Mesenchymal stem cell (in vitro differentiated cells and primary cell): ENCODE measurements at regions not wholly inside any gene's neighbourhood (a gene's known extent, or its start where the extent isn't known, plus 50 kb on each side); places are given as distances from the start of the nearest gene placed in this dataset.
A peak's percentile ranks its signal among the peaks of the same experiment; 100 is the strongest.

Source experiments
- DNase-seq: peaks from one replicate; pipeline ENCODE4 v3.0.0-alpha.2; 2013
- H2AFZ ChIP-seq: one replicate; pipeline ENCODE4 v1.6.1; 2013; ENCODE audit warnings: low read depth, mild to moderate bottlenecking, control low read depth, inconsistent platforms, low read length, moderate library complexity
- H2AK5ac ChIP-seq: 2 replicates; pipeline ENCODE4 v1.6.1; 2013; ENCODE audit warnings: low read length, moderate library complexity, mild to moderate bottlenecking, inconsistent platforms; ENCODE audit not compliant: severe bottlenecking
- H2BK120ac ChIP-seq: one replicate; pipeline ENCODE4 v1.6.1; 2013; ENCODE audit warnings: low read depth, mild to moderate bottlenecking, inconsistent platforms, low read length, moderate library complexity
- H2BK12ac ChIP-seq, 2 experiments: one replicate each; pipeline ENCODE4 v1.6.1; 2013; ENCODE audit warnings: inconsistent platforms in 2 of 2, low read length in 2 of 2, mild to moderate bottlenecking in 2 of 2, moderate library complexity in 2 of 2, control low read depth in 1 of 2
- H2BK15ac ChIP-seq: one replicate; pipeline ENCODE4 v1.6.1; 2013; ENCODE audit warnings: mild to moderate bottlenecking, low read depth, inconsistent platforms; ENCODE audit not compliant: poor library complexity, severe bottlenecking
- H2BK5ac ChIP-seq: 2 replicates; pipeline ENCODE4 v1.6.1; 2013; ENCODE audit warnings: low read depth, mild to moderate bottlenecking, low read length, control low read depth, inconsistent platforms; ENCODE audit not compliant: poor library complexity, severe bottlenecking
- H3K14ac ChIP-seq, 2 experiments: one replicate each; pipeline ENCODE4 v1.6.1; 2013; ENCODE audit warnings: inconsistent platforms in 2 of 2, low read length in 2 of 2, control low read depth in 1 of 2, mild to moderate bottlenecking in 1 of 2, moderate library complexity in 1 of 2
- H3K18ac ChIP-seq, 2 experiments: one replicate each; pipeline ENCODE4 v1.6.1; 2013; ENCODE audit warnings: inconsistent platforms in 2 of 2, low read length in 2 of 2, control low read depth in 1 of 2, low read depth in 1 of 2, mild to moderate bottlenecking in 1 of 2
- H3K23ac ChIP-seq, 2 experiments: one replicate each; pipeline ENCODE4 v1.6.1; 2013; ENCODE audit warnings: inconsistent platforms in 2 of 2, low read length in 2 of 2, mild to moderate bottlenecking in 2 of 2, moderate library complexity in 2 of 2, control low read depth in 1 of 2
- H3K27ac ChIP-seq: 2 replicates; pipeline ENCODE4 v1.5.1; 2013; ENCODE audit warnings: mild to moderate bottlenecking, moderate library complexity, low read length, control low read depth, inconsistent platforms; ENCODE audit not compliant: poor library complexity, severe bottlenecking
- H3K27me3 ChIP-seq, 2 experiments: 2 replicates each; pipeline versions ENCODE4 v1.6.1 to v1.7.0; 2013; ENCODE audit warnings: low read length in 2 of 2, mild to moderate bottlenecking in 2 of 2, moderate library complexity in 2 of 2, control low read depth in 1 of 2, inconsistent platforms in 1 of 2; ENCODE audit not compliant: control insufficient read depth in 1 of 2, insufficient read depth in 1 of 2
- H3K36me3 ChIP-seq, 2 experiments: 2 replicates each; pipeline versions ENCODE4 v1.6.1 to v1.7.0; 2013; ENCODE audit warnings: low read length in 2 of 2, control low read depth in 1 of 2, inconsistent platforms in 1 of 2, low read depth in 1 of 2, mild to moderate bottlenecking in 1 of 2; ENCODE audit not compliant: insufficient read depth in 2 of 2, control insufficient read depth in 1 of 2
- H3K4ac ChIP-seq, 2 experiments: one replicate each; pipeline ENCODE4 v1.6.1; 2013; ENCODE audit warnings: inconsistent platforms in 2 of 2, low read length in 2 of 2, mild to moderate bottlenecking in 2 of 2, moderate library complexity in 2 of 2, control low read depth in 1 of 2, low read depth in 1 of 2
- H3K4me1 ChIP-seq: 2 replicates; pipeline ENCODE4 v1.6.1; 2013; ENCODE audit warnings: low read depth, low read length, control low read depth; ENCODE audit not compliant: control insufficient read depth, insufficient read depth
- H3K4me2 ChIP-seq: 2 replicates; pipeline ENCODE4 v1.6.1; 2013; ENCODE audit warnings: low read length, mild to moderate bottlenecking, inconsistent platforms; ENCODE audit not compliant: poor library complexity, severe bottlenecking
- H3K4me3 ChIP-seq, 2 experiments: 2 replicates each; pipeline versions ENCODE4 v1.5.1 to v1.7.0; 2013; ENCODE audit warnings: low read length in 2 of 2, mild to moderate bottlenecking in 2 of 2, control low read depth in 1 of 2, low read depth in 1 of 2; ENCODE audit not compliant: insufficient read depth in 1 of 2
- H3K79me1 ChIP-seq: replicated peaks from 2 replicates; pipeline ENCODE4 v1.6.1; 2013; ENCODE audit warnings: mild to moderate bottlenecking, control low read depth, low read length, inconsistent platforms; ENCODE audit not compliant: poor library complexity, severe bottlenecking
- H3K9ac ChIP-seq: 2 replicates; pipeline ENCODE4 v1.7.0; 2013; ENCODE audit warnings: mild to moderate bottlenecking, low read length, moderate library complexity
- H3K9me3 ChIP-seq: 2 replicates; pipeline ENCODE4 v1.7.0; 2013; ENCODE audit warnings: mild to moderate bottlenecking, low read length; ENCODE audit not compliant: control insufficient read depth
- H4K8ac ChIP-seq: one replicate; pipeline ENCODE4 v1.6.1; 2013; ENCODE audit warnings: inconsistent platforms, mild to moderate bottlenecking, low read length, moderate library complexity
- H4K91ac ChIP-seq: one replicate; pipeline ENCODE4 v1.6.1; 2013; ENCODE audit warnings: mild to moderate bottlenecking, low read length, inconsistent platforms
- WGBS: methylation state at CpG from one replicate; pipeline ENCODE4 v1.1.7; 2013; ENCODE audit warnings: mixed read lengths; 5-methylcytosine and 5-hydroxymethylcytosine counted together

GRCh38 chr15:70171256-70171886, 73.7 kb upstream of the TLE3 start:
- H3K79me1 ChIP-seq: no peaks in the 10 kb centered on the region
- H3K4me2 ChIP-seq: no peak overlapping the region
- H3K4me3 ChIP-seq: no peak overlapping the region
- no peak overlapping the region for H2BK15ac ChIP-seq
- peaks cover 39 to 48% of the 10 kb centered on the region in 2 experiments for H3K27me3 ChIP-seq
- no peaks in the 10 kb centered on the region for H3K36me3 ChIP-seq
- H3K27ac ChIP-seq: no peak overlapping the region
- no peak overlapping the region for H3K9ac ChIP-seq
- DNase-seq: no peak
- no peak overlapping the region for H4K8ac ChIP-seq
- no peak overlapping the region for H2AK5ac ChIP-seq
- no peak overlapping the region for H3K23ac ChIP-seq
- no peak overlapping the region for H3K18ac ChIP-seq
- no peak overlapping the region for H2AFZ ChIP-seq
- no peaks in the 10 kb centered on the region for H3K4me1 ChIP-seq
- H2BK5ac ChIP-seq: no peak overlapping the region
- H4K91ac ChIP-seq: no peak overlapping the region
- no peaks in the 10 kb centered on the region for H3K9me3 ChIP-seq
- no peak overlapping the region for H3K4ac ChIP-seq
- no peak overlapping the region for H2BK120ac ChIP-seq
- no peak overlapping the region for H2BK12ac ChIP-seq
- 37% methylated on average over 9 of the region's 10 CpGs for whole genome bisulfite sequencing
- H3K14ac ChIP-seq: no peak overlapping the region

- Histone ChIP-seq H3K9me3 (no peaks in the 10 kb centered on the region), H4K8ac (peak overlapping the region; percentile 69), H3K4me2 (no peak overlapping the region), H3K4me1 (peaks cover 8% of the 10 kb centered on the region), H2BK15ac (peak overlapping the region; percentile 57), H3K27me3 (peaks cover 39 to 48% of the 10 kb centered on the region in 2 experiments), H2AK5ac (no peak overlapping the region), H3K27ac (no peak overlapping the region), H3K18ac (peak overlapping the region in 1 of 2 experiments; percentile 6), H3K36me3 (no peaks in the 10 kb centered on the region), H3K23ac (no peak overlapping the region), H3K9ac (no peak overlapping the region), H2BK12ac (peak overlapping the region in 1 of 2 experiments; percentile 4), H2BK120ac (no peak overlapping the region), H2BK5ac (no peak overlapping the region), H2AFZ (no peak overlapping the region), H4K91ac (peak overlapping the region; percentile 9), H3K79me1 (no peaks in the 10 kb centered on the region), H3K4me3 (no peak overlapping the region), H3K14ac (peak overlapping the region in 1 of 2 experiments; percentile 66), H3K4ac (peak overlapping the region in 1 of 2 experiments; percentile 21)
- WGBS: 21% methylated on average over 10 of the region's 10 CpGs
- DNase-seq: peak; percentile 59
Measured at GRCh38 chr15:70170096-70170699, 72.5 kb upstream of the TLE3 start.

GRCh38 chr15:70169147-70169546, 71.4 kb upstream of the TLE3 start:
- Histone ChIP-seq H2BK15ac (no peak overlapping the region), H2AK5ac (no peak overlapping the region), H3K18ac (no peak overlapping the region), H3K27me3 (peaks cover 35 to 43% of the 10 kb centered on the region in 2 experiments), H3K4me1 (peaks cover 11% of the 10 kb centered on the region), H3K23ac (no peak overlapping the region), H3K79me1 (no peaks in the 10 kb centered on the region), H2BK120ac (no peak overlapping the region), H3K4me2 (no peak overlapping the region), H4K8ac (no peak overlapping the region), H3K4ac (no peak overlapping the region), H2BK5ac (no peak overlapping the region), H3K27ac (no peak overlapping the region), H3K36me3 (no peaks in the 10 kb centered on the region), H2AFZ (no peak overlapping the region), H3K9me3 (peaks cover 3% of the 10 kb centered on the region), H3K14ac (no peak overlapping the region), H3K4me3 (no peak overlapping the region), H2BK12ac (no peak overlapping the region), H3K9ac (no peak overlapping the region), H4K91ac (no peak overlapping the region)
- no peak for DNase-seq
- 93% methylated on average over 2 of the region's 3 CpGs for WGBS

- no peak overlapping the region for H3K9ac ChIP-seq
- no peak overlapping the region for H4K8ac ChIP-seq
- DNase-seq: no peak
- no peak overlapping the region for H2BK5ac ChIP-seq
- H3K79me1 ChIP-seq: no peaks in the 10 kb centered on the region
- peaks cover 15 to 34% of the 10 kb centered on the region in 2 experiments for H3K27me3 ChIP-seq
- H2AFZ ChIP-seq: no peak overlapping the region
- H3K27ac ChIP-seq: no peak overlapping the region
- no peak overlapping the region for H2BK120ac ChIP-seq
- H3K14ac ChIP-seq: no peak overlapping the region
- no peak overlapping the region for H3K4me2 ChIP-seq
- no peak overlapping the region for H2BK12ac ChIP-seq
- no peak overlapping the region for H3K18ac ChIP-seq
- no peak overlapping the region for H3K4ac ChIP-seq
- WGBS: 100% methylated on average over 2 of the region's 3 CpGs
- H2AK5ac ChIP-seq: no peak overlapping the region
- H3K4me1 ChIP-seq: peaks cover 11% of the 10 kb centered on the region
- H3K36me3 ChIP-seq: no peaks in the 10 kb centered on the region
- H4K91ac ChIP-seq: peak overlapping the region; percentile 28
- H3K4me3 ChIP-seq: no peak overlapping the region
- no peak overlapping the region for H2BK15ac ChIP-seq
- peaks cover 5% of the 10 kb centered on the region for H3K9me3 ChIP-seq
- no peak overlapping the region for H3K23ac ChIP-seq
Measured at GRCh38 chr15:70167155-70167554, 69.4 kb upstream of the TLE3 start.
